Colonic mucosa (tissue), 4 donors: ENCODE measurements at regions not wholly inside any gene's neighbourhood (a gene's known extent, or its start where the extent isn't known, plus 50 kb on each side); places are given as distances from the start of the nearest gene placed in this dataset.

Experiments
- DNase-seq: peaks from one replicate; pipeline ENCODE4 v3.0.0-alpha.2; 2020
- H3K27ac ChIP-seq: fragments of 200-600 bp; one replicate; pipeline ENCODE4 v1.8.0; 2021
- H3K27me3 ChIP-seq: fragments of 200-600 bp; one replicate; pipeline ENCODE4 v1.8.0; 2021
- H3K36me3 ChIP-seq: fragments of 200-600 bp; one replicate; pipeline ENCODE4 v1.8.0; 2021
- H3K4me1 ChIP-seq: fragments of 200-600 bp; one replicate; pipeline ENCODE4 v1.8.0; 2021; ENCODE audit warnings: mild to moderate bottlenecking
- H3K4me3 ChIP-seq: fragments of 200-600 bp; one replicate; pipeline ENCODE4 v1.8.0; 2021
- H3K9ac ChIP-seq, 2 donors: one replicate each; pipeline ENCODE4 v1.7.0; 2013; ENCODE audit warnings: control low read depth in 2 of 2, low read depth in 2 of 2, low read length in 2 of 2
- H3K9me3 ChIP-seq: fragments of 200-600 bp; one replicate; pipeline ENCODE4 v1.8.0; 2021
- intact Hi-C: fragments of 100-400 bp; cut with DNase I; formaldehyde crosslinking; loops from one replicate; pipeline ENCODE4 v1.14.1; 2022
- TF ChIP-seq, protein P1 (sequence below): fragments of 200-600 bp; IDR thresholded peaks from one replicate; pipeline ENCODE4 v1.8.0; 2022; ENCODE audit warnings: antibody characterized with exemption, mild to moderate bottlenecking
- donor health status: healthy.
- donor health status: DM: no; HTN: no; CAD: no.
- donor health status: DM: no; HTN: no; CAD: no.

DNA sequence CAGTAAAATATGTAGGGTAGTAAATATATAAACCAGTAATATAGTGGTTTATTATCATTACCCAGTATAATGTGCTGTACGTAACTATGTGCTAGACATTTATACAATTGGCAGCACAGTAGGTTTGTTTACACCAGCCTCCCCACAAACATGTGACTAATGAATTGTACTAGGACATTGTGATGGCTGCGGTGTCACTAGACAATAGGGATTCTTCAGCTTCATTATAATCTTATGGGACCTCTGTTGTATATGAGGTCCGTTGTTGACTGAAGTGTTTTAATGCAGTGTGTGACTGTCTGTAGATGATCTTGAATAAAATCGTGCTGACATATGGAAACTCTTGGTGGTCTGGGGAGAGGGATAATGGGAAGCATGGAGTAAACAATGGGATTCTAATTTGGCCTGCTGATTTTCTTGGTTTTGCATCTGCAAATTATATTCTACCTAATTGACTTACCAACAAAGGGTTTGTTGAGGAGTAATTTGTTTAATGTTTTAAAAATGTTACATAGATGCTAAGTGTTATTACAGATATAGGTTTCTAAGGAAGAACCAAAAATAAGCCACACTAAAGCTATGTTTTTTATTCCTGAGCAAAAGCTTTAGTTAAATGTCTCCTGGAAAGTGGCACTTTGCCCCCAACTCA lies 496.5 kb upstream of the TBL1XR1 start:
- no peaks in the 10 kb centered on the region for H3K4me1 ChIP-seq
- H3K27me3 ChIP-seq, result no peaks in the 10 kb centered on the region
- no peak overlapping the region for H3K4me3 ChIP-seq
- no peaks in the 10 kb centered on the region for H3K9me3 ChIP-seq
- DNase-seq, result no peak
- intact Hi-C loops, result no loop called here
- H3K36me3 ChIP-seq, result no peaks in the 10 kb centered on the region
- TF ChIP-seq, protein P1, sequence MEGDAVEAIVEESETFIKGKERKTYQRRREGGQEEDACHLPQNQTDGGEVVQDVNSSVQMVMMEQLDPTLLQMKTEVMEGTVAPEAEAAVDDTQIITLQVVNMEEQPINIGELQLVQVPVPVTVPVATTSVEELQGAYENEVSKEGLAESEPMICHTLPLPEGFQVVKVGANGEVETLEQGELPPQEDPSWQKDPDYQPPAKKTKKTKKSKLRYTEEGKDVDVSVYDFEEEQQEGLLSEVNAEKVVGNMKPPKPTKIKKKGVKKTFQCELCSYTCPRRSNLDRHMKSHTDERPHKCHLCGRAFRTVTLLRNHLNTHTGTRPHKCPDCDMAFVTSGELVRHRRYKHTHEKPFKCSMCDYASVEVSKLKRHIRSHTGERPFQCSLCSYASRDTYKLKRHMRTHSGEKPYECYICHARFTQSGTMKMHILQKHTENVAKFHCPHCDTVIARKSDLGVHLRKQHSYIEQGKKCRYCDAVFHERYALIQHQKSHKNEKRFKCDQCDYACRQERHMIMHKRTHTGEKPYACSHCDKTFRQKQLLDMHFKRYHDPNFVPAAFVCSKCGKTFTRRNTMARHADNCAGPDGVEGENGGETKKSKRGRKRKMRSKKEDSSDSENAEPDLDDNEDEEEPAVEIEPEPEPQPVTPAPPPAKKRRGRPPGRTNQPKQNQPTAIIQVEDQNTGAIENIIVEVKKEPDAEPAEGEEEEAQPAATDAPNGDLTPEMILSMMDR, result no peak
- no peak overlapping the region for H3K27ac ChIP-seq
- H3K9ac ChIP-seq, result no peak overlapping the region

GRCh38 chr3:177694316-177694715 lies 497.0 kb upstream of the TBL1XR1 start:
- Histone ChIP-seq H3K36me3 (no peaks in the 10 kb centered on the region), H3K27ac (no peak overlapping the region), H3K9ac (no peak overlapping the region), H3K4me1 (no peaks in the 10 kb centered on the region), H3K9me3 (no peaks in the 10 kb centered on the region), H3K4me3 (no peak overlapping the region), H3K27me3 (no peaks in the 10 kb centered on the region)
- intact Hi-C loops, result no loop called here
- TF ChIP-seq, protein P1, result no peak
- no peak for DNase-seq

DNA sequence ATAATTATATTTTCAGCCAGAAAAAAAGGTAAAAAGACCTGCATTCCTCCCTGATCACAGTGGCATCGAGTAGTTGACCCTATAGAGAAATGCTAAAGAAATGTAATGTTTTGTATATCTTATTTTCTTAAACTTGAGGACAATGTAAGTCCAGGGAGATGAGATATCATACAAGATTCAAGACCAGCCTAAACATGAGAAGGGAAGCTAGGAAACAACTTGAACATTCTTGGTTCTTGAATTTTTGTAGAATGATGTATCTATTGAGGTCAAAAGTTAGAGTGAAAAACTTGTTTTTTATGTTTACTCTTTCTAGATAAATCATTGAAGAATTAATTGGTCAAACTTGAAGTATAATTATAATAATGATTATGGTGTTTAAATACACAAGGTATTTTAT lies 497.7 kb upstream of the TBL1XR1 start:
- intact Hi-C loops, result no loop called here
- no peak overlapping the region for H3K9ac ChIP-seq
- H3K27ac ChIP-seq, result no peak overlapping the region
- no peak overlapping the region for H3K4me3 ChIP-seq
- no peaks in the 10 kb centered on the region for H3K4me1 ChIP-seq
- no peaks in the 10 kb centered on the region for H3K27me3 ChIP-seq
- no peaks in the 10 kb centered on the region for H3K9me3 ChIP-seq
- H3K36me3 ChIP-seq, result no peaks in the 10 kb centered on the region
- no peak for DNase-seq
- TF ChIP-seq, protein P1, result no peak

DNA sequence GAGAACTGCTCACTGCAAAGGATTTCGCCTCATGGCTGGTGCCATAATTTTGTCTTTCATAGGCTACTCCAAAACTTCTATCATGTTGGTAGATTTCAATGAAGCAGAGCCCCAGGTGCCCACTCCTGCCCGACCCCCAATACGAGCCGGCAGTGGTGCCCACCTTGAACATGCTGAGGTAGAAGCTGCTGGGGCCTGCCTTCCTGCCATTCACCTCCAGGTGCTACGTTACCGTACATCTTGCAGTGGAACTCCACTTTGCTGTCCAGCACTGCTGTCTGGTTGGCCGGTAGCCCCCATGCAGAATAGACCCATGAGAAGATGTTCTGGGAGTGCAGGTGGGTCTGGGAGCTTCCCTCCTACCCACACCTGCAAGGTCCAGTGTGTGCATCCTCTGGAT lies 502.8 kb upstream of the TBL1XR1 start:
- Histone ChIP-seq H3K4me1 (no peaks in the 10 kb centered on the region), H3K27ac (no peak overlapping the region), H3K9me3 (no peaks in the 10 kb centered on the region), H3K9ac (no peak overlapping the region), H3K36me3 (no peaks in the 10 kb centered on the region), H3K27me3 (no peaks in the 10 kb centered on the region), H3K4me3 (no peak overlapping the region)
- DNase-seq, result no peak
- intact Hi-C loops, result no loop called here
- TF ChIP-seq, protein P1, result no peak

DNA sequence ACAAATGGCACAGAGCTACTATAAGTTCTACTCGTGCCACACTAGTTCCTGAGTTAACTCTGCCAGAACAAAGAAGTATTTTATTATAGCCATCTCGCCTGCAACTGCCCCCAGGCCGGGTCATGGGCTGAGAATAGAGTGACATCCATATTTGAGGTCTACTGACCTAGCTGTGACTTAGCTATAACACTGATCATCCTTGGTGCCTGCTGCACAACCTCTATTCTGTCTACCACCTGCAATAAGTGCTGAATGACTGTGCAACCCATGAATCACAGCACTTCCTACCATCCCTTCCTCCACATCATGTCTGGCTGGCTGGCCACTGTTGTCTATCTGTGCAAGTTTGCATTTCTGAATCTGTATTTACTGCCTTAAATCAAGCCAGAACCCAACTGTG lies 506.5 kb upstream of the TBL1XR1 start:
- intact Hi-C loops, result no loop called here
- Histone ChIP-seq H3K9ac (no peak overlapping the region), H3K4me1 (no peaks in the 10 kb centered on the region), H3K27ac (no peak overlapping the region), H3K36me3 (no peaks in the 10 kb centered on the region), H3K9me3 (no peaks in the 10 kb centered on the region), H3K4me3 (no peak overlapping the region), H3K27me3 (no peaks in the 10 kb centered on the region)
- TF ChIP-seq, protein P1, result no peak
- no peak for DNase-seq
